ENCODE measurements at regions not wholly inside any gene's neighbourhood (a gene's known extent, or its start where the extent isn't known, plus 50 kb on each side); places are given as distances from the start of the nearest gene placed in this dataset.

DNA sequence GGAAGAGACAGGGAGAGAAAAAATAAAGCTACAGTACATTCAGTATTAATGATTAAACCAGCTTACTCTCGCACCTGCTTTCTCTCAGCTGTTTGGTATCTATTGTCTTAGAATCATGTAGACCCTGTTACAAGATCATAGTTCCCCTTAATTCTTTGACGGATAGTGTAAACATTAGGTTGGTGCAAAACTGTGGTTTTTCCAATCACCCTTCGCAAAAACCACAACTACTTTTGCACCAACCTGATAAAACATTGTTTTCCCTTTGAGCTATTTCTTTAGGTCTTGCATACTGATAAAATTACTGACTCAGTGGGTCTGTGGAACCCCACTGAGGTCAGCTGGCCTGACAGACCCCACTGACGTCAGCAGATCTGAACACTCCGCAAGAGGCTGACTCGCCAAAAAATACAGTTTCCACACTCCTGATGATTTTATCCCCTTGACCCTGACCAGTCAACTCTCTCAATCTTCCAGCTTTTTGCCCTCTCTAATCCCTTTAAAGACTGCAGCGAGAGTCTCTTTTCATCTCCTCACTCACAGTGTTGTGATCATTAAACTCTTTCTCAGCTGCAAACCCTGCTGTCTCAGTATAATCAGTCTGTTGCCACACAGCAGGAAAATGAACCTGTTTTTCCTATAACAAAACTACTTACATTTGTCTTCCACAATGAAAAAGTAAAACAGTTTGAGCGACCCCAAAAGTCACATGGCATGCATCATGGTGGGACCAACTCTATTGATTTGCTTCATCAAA is 123.9 kb downstream of the SLITRK6 start:
- no peaks in the 10 kb centered on the region for H3K36me3 ChIP-seq (ENCODE audit: control insufficient read depth in 2 of 2, insufficient read depth in 2 of 2, low read length in 1 of 2)
- DNase-seq (ENCODE audit: low read depth in 6 of 9, low spot score in 9 of 9), result no peak
- no peak overlapping the region for H3K27ac ChIP-seq (ENCODE audit: low read depth in 1 of 2, low read length in 1 of 2)
- no peaks in the 10 kb centered on the region for H3K27me3 ChIP-seq (ENCODE audit: control insufficient read depth in 2 of 2, insufficient read depth in 1 of 2, low read length in 1 of 2)
- no peaks in the 10 kb centered on the region for H3K4me1 ChIP-seq (ENCODE audit: control insufficient read depth in 2 of 2, insufficient read depth in 2 of 2, low read length in 2 of 2)
- 85% methylated on average over 8 of the region's 8 CpGs for WGBS
- H3K9me3 ChIP-seq (ENCODE audit: control insufficient read depth in 2 of 2, insufficient read depth in 1 of 2, low read length in 1 of 2), result no peaks in the 10 kb centered on the region
- no peak overlapping the region for H3K4me3 ChIP-seq (ENCODE audit: low read length in 2 of 2)

DNA sequence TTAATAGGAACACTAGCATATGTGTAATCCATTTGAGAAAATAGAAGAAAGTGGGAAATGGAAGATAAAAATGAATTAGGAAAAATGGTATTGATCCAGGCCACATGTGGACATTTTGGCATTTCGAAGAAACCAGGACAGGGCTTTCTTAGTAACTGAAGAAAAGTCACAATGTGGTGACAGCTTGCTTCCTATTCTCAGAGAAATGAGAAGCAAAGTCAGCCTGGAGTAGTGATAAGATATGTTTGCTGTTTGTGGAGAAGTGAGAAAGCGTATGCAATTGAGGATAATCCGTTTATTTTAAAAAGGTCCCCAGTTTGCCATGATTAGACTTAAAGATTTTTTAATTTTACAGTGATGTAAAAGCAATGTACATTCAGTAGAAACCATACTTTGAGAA is 127.9 kb downstream of the SLITRK6 start:
- Histone ChIP-seq H3K27me3 (ENCODE audit: control insufficient read depth in 2 of 2, insufficient read depth in 1 of 2, low read length in 1 of 2) (no peaks in the 10 kb centered on the region), H3K9me3 (ENCODE audit: control insufficient read depth in 2 of 2, insufficient read depth in 1 of 2, low read length in 1 of 2) (no peaks in the 10 kb centered on the region), H3K4me1 (ENCODE audit: control insufficient read depth in 2 of 2, insufficient read depth in 2 of 2, low read length in 2 of 2) (no peaks in the 10 kb centered on the region), H3K27ac (ENCODE audit: low read depth in 1 of 2, low read length in 1 of 2) (no peak overlapping the region), H3K4me3 (ENCODE audit: low read length in 2 of 2) (no peak overlapping the region), H3K36me3 (ENCODE audit: control insufficient read depth in 2 of 2, insufficient read depth in 2 of 2, low read length in 1 of 2) (no peaks in the 10 kb centered on the region)
- DNase-seq (ENCODE audit: low read depth in 6 of 9, low spot score in 9 of 9), result no peak
- 94% methylated on average over 3 of the region's 3 CpGs for WGBS

DNA sequence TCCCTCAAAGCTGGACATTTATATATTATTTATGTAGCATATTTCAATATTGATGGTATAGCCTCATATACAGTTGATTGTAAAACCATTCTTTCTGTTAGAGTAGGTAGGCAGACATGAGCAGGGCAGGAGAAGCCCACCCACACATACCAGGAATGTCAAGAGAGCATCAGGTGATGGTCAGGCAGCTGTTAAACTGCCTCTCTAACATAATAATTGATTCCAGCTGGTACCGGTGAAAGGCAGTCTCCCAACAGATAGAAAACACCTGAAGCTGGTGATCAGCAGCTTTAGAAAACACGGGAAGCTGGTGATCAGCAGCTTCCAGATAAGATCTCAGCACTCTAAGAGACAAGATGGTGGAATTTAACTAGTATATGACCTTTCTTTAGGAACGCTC is 132.9 kb downstream of the SLITRK6 start:
- Histone ChIP-seq H3K4me3 (ENCODE audit: low read length in 2 of 2) (no peak overlapping the region), H3K27me3 (ENCODE audit: control insufficient read depth in 2 of 2, insufficient read depth in 1 of 2, low read length in 1 of 2) (no peaks in the 10 kb centered on the region), H3K36me3 (ENCODE audit: control insufficient read depth in 2 of 2, insufficient read depth in 2 of 2, low read length in 1 of 2) (no peaks in the 10 kb centered on the region), H3K9me3 (ENCODE audit: control insufficient read depth in 2 of 2, insufficient read depth in 1 of 2, low read length in 1 of 2) (no peaks in the 10 kb centered on the region), H3K4me1 (ENCODE audit: control insufficient read depth in 2 of 2, insufficient read depth in 2 of 2, low read length in 2 of 2) (no peaks in the 10 kb centered on the region), H3K27ac (ENCODE audit: low read depth in 1 of 2, low read length in 1 of 2) (no peak overlapping the region)
- WGBS, result 84% methylated on average over 3 of the region's 3 CpGs
- no peak for DNase-seq (ENCODE audit: low read depth in 6 of 9, low spot score in 9 of 9)

DNA sequence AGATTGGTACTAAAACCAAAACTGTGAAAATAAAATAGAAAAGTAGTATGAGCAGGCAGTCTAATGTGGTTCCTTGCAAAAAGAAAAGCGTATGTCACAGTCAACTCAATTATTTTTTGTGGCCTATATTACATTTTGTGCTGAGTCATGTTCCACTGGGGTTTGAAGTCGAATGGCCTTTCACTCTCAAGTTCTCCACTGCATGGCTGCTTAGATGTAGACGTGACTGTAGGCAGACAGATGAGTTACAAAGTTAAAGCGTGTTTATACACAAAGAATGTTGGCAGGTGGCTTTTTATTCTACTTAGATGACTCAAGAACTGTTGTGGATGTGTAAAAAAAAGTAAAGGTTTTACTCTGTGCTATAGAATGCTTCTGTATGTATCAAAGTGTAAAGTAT is 133.9 kb downstream of the SLITRK6 start:
- H3K27ac ChIP-seq (ENCODE audit: low read depth in 1 of 2, low read length in 1 of 2), result no peak overlapping the region
- H3K4me3 ChIP-seq (ENCODE audit: low read length in 2 of 2), result no peak overlapping the region
- H3K27me3 ChIP-seq (ENCODE audit: control insufficient read depth in 2 of 2, insufficient read depth in 1 of 2, low read length in 1 of 2), result no peaks in the 10 kb centered on the region
- no peaks in the 10 kb centered on the region for H3K4me1 ChIP-seq (ENCODE audit: control insufficient read depth in 2 of 2, insufficient read depth in 2 of 2, low read length in 2 of 2)
- H3K9me3 ChIP-seq (ENCODE audit: control insufficient read depth in 2 of 2, insufficient read depth in 1 of 2, low read length in 1 of 2), result no peaks in the 10 kb centered on the region
- 34% methylated on average over 4 of the region's 4 CpGs for WGBS
- DNase-seq (ENCODE audit: low read depth in 6 of 9, low spot score in 9 of 9), result peak in 2 of 9 donors; percentile 8 to 43
- H3K36me3 ChIP-seq (ENCODE audit: control insufficient read depth in 2 of 2, insufficient read depth in 2 of 2, low read length in 1 of 2), result no peaks in the 10 kb centered on the region

DNA sequence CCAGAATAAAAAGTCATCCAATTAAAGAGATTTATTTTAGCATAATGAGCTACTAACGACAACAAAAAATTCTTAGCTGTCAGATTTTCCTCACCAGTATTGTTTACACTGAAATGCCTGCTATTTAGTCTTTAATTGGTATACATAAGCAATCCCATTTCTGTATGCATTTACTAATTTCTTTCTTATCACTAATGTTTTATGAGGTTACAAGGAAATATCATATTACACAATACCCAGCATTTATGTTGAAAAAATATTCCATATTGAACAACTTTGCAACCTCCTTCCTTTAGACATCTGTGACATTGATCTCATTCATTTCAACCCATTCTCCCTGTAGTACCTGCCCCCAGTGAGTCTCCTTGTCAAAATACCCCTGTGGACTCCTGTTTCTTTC is 135.4 kb downstream of the SLITRK6 start:
- WGBS, result 98% methylated on average over 1 of the region's 1 CpG
- H3K4me1 ChIP-seq (ENCODE audit: control insufficient read depth in 2 of 2, insufficient read depth in 2 of 2, low read length in 2 of 2), result no peaks in the 10 kb centered on the region
- no peak for DNase-seq (ENCODE audit: low read depth in 6 of 9, low spot score in 9 of 9)
- H3K36me3 ChIP-seq (ENCODE audit: control insufficient read depth in 2 of 2, insufficient read depth in 2 of 2, low read length in 1 of 2), result no peaks in the 10 kb centered on the region
- H3K27me3 ChIP-seq (ENCODE audit: control insufficient read depth in 2 of 2, insufficient read depth in 1 of 2, low read length in 1 of 2), result no peaks in the 10 kb centered on the region
- H3K4me3 ChIP-seq (ENCODE audit: low read length in 2 of 2), result no peak overlapping the region
- H3K9me3 ChIP-seq (ENCODE audit: control insufficient read depth in 2 of 2, insufficient read depth in 1 of 2, low read length in 1 of 2), result no peaks in the 10 kb centered on the region
- no peak overlapping the region for H3K27ac ChIP-seq (ENCODE audit: low read depth in 1 of 2, low read length in 1 of 2)

DNA sequence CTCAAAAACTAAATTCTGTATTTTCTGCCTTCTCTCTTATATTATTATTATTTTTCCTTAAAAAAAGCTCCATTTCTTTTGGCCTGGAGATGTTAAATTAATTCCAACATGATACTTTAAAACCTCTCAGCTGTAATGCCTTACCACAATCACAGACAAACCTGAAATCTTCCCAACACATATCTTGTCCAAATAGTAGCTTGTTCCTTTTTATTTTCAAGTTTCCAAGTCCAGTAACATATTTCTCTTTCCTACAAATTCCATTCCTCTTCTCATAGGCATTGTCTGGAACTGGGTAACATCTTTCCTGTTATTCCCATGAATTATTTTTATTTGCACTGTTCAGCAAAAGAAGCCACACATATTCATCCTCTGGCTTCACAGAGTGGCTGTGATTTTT is 137.0 kb downstream of the SLITRK6 start:
- no peaks in the 10 kb centered on the region for H3K4me1 ChIP-seq (ENCODE audit: control insufficient read depth in 2 of 2, insufficient read depth in 2 of 2, low read length in 2 of 2)
- no peaks in the 10 kb centered on the region for H3K36me3 ChIP-seq (ENCODE audit: control insufficient read depth in 2 of 2, insufficient read depth in 2 of 2, low read length in 1 of 2)
- no peak for DNase-seq (ENCODE audit: low read depth in 6 of 9, low spot score in 9 of 9)

DNA sequence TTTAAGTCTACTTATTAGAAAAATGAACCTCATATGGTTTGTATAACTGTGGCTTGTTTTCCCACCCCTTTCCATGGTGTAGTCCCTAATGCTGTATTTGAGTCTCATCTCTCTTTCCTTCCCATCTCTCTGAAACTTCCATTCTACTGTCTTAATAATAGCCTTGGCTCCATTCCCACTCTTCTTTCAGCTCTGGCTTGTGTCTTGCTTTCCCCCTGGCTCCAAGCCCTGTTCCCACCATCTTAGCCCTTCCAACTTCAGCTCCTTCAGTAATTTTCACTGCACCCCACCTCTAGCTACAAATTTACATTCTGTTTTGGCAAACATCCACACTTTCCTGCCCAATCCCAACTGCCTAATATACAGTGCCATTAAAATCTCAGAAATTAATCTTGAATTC is 137.5 kb downstream of the SLITRK6 start:
- H3K9me3 ChIP-seq (ENCODE audit: control insufficient read depth in 2 of 2, insufficient read depth in 1 of 2, low read length in 1 of 2), result no peaks in the 10 kb centered on the region
- H3K27me3 ChIP-seq (ENCODE audit: control insufficient read depth in 2 of 2, insufficient read depth in 1 of 2, low read length in 1 of 2), result no peaks in the 10 kb centered on the region
- no peaks in the 10 kb centered on the region for H3K36me3 ChIP-seq (ENCODE audit: control insufficient read depth in 2 of 2, insufficient read depth in 2 of 2, low read length in 1 of 2)
- DNase-seq (ENCODE audit: low read depth in 6 of 9, low spot score in 9 of 9), result no peak
- H3K4me3 ChIP-seq (ENCODE audit: low read length in 2 of 2), result no peak overlapping the region
- no peak overlapping the region for H3K27ac ChIP-seq (ENCODE audit: low read depth in 1 of 2, low read length in 1 of 2)
- no peaks in the 10 kb centered on the region for H3K4me1 ChIP-seq (ENCODE audit: control insufficient read depth in 2 of 2, insufficient read depth in 2 of 2, low read length in 2 of 2)

More for the DNA sequence above, 137.0 kb downstream of the SLITRK6 start:
- Histone ChIP-seq H3K27ac (ENCODE audit: low read depth in 1 of 2, low read length in 1 of 2) (no peak overlapping the region), H3K4me3 (ENCODE audit: low read length in 2 of 2) (no peak overlapping the region), H3K27me3 (ENCODE audit: control insufficient read depth in 2 of 2, insufficient read depth in 1 of 2, low read length in 1 of 2) (no peaks in the 10 kb centered on the region), H3K9me3 (ENCODE audit: control insufficient read depth in 2 of 2, insufficient read depth in 1 of 2, low read length in 1 of 2) (no peaks in the 10 kb centered on the region)

DNA sequence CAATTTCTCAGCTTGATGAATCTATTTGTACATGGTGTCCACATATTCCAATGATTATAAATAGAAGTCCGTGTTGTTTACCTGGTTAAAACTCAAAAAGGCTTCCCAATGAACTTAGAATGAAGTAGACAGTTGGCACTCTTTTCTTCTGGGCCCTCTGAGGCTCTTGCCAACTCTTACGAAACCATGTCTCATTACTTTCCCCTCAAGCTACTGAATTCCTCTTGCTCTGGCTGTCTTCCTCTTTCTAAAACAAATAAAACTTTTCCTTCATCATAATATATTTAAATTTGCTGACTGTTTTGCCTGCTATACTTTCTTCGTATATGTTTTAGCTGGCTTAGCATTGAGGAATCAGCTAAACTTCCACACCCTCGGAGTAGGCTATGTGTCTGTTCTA is 139.7 kb downstream of the SLITRK6 start:
- Histone ChIP-seq H3K36me3 (ENCODE audit: control insufficient read depth in 2 of 2, insufficient read depth in 2 of 2, low read length in 1 of 2) (no peaks in the 10 kb centered on the region), H3K4me3 (ENCODE audit: low read length in 2 of 2) (no peak overlapping the region), H3K9me3 (ENCODE audit: control insufficient read depth in 2 of 2, insufficient read depth in 1 of 2, low read length in 1 of 2) (no peaks in the 10 kb centered on the region), H3K27me3 (ENCODE audit: control insufficient read depth in 2 of 2, insufficient read depth in 1 of 2, low read length in 1 of 2) (no peaks in the 10 kb centered on the region), H3K27ac (ENCODE audit: low read depth in 1 of 2, low read length in 1 of 2) (no peak overlapping the region), H3K4me1 (ENCODE audit: control insufficient read depth in 2 of 2, insufficient read depth in 2 of 2, low read length in 2 of 2) (no peaks in the 10 kb centered on the region)
- no peak for DNase-seq (ENCODE audit: low read depth in 6 of 9, low spot score in 9 of 9)
- 95% methylated on average over 4 of the region's 4 CpGs for WGBS

DNA sequence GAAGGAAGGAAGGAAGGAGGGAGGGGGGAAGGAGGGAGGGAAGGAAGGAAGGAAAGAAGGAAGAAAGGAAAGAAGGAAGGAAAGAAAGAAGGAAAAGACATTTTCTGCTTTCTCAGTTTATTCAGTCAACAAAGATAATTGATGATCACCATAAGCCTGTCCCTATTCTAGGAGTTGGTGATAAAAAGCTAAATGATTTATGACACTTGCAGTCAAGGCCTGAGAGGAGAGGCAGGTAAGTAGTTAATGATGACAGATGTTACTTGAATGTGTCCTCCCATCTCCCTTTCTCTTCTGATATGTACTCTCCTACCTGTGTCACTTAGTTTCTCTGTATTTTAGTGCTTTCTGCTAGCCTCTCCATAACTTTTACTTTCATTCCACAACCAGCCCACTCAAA is 141.3 kb downstream of the SLITRK6 start:
- Histone ChIP-seq H3K4me1 (ENCODE audit: control insufficient read depth in 2 of 2, insufficient read depth in 2 of 2, low read length in 2 of 2) (no peaks in the 10 kb centered on the region), H3K27me3 (ENCODE audit: control insufficient read depth in 2 of 2, insufficient read depth in 1 of 2, low read length in 1 of 2) (no peaks in the 10 kb centered on the region), H3K27ac (ENCODE audit: low read depth in 1 of 2, low read length in 1 of 2) (no peak overlapping the region), H3K9me3 (ENCODE audit: control insufficient read depth in 2 of 2, insufficient read depth in 1 of 2, low read length in 1 of 2) (no peaks in the 10 kb centered on the region), H3K4me3 (ENCODE audit: low read length in 2 of 2) (no peak overlapping the region), H3K36me3 (ENCODE audit: control insufficient read depth in 2 of 2, insufficient read depth in 2 of 2, low read length in 1 of 2) (no peaks in the 10 kb centered on the region)
- no peak for DNase-seq (ENCODE audit: low read depth in 6 of 9, low spot score in 9 of 9)

DNA sequence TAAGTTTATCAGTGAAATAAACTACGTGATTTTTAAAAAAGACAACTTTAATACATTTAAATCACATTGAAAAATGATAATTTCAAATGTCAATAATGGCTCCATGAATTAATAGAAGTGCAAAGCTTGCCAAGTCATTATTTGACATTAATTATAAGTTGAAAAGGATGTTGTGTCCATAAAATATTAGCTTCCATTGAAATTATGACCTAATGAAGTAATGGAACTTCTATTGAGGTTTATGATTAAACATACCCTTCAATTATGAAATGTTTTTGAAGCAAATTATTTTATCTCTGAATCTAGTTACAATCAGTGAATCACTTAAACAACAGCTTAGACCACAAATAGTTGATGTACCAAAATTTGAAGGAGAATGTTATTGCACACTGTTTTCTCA is 144.2 kb downstream of the SLITRK6 start:
- no peak for DNase-seq (ENCODE audit: low read depth in 6 of 9, low spot score in 9 of 9)
- no peaks in the 10 kb centered on the region for H3K36me3 ChIP-seq (ENCODE audit: control insufficient read depth in 2 of 2, insufficient read depth in 2 of 2, low read length in 1 of 2)
- no peak overlapping the region for H3K4me3 ChIP-seq (ENCODE audit: low read length in 2 of 2)
- WGBS, result 89% methylated on average over 1 of the region's 1 CpG
- H3K4me1 ChIP-seq (ENCODE audit: control insufficient read depth in 2 of 2, insufficient read depth in 2 of 2, low read length in 2 of 2), result no peaks in the 10 kb centered on the region
- H3K9me3 ChIP-seq (ENCODE audit: control insufficient read depth in 2 of 2, insufficient read depth in 1 of 2, low read length in 1 of 2), result no peaks in the 10 kb centered on the region
- no peaks in the 10 kb centered on the region for H3K27me3 ChIP-seq (ENCODE audit: control insufficient read depth in 2 of 2, insufficient read depth in 1 of 2, low read length in 1 of 2)
- no peak overlapping the region for H3K27ac ChIP-seq (ENCODE audit: low read depth in 1 of 2, low read length in 1 of 2)
